ENCODE measurements at regions not wholly inside any gene's neighbourhood (a gene's known extent, or its start where the extent isn't known, plus 50 kb on each side); places are given as distances from the start of the nearest gene placed in this dataset.

DNA sequence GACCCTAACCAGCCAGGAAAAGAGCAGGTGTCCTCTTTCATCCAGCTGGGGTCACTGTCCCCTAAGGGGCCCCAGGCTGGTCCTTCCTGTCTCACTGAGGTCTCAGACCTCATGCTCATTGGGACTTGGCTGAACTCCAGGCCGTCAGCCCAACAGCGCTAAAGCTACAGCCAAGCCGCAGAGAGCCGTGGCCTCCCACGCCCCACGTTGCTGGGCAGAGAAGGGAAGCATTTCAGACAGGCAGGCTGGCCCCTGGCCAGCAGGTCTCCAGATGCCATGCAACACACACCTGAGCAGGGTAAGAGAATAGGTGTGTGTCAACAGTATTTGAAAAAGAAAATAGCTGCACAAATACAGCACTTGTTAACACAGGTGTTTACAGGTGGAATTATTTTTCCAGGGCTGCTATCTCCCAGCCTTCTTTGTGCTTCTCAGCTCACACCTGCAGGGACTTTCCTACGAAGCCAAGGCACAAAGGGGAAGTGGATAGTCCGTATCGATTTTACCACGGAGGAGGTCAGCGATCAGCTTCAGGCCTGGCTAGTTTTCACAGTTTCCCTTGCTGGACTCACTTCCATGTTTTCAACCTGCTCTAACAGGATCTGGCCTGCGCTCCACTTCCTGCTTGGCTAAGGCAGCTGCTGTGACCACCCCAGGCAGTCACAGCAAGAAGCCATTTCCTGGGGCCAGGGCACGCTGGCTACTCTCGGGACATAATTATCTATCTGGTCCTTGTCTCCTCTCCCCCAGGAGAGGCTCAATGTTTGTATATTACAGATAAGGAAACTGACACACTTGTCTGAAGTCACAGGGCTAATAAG, 156.1 kb upstream of the ID2 start:
- TF ChIP-seq, protein P1, sequence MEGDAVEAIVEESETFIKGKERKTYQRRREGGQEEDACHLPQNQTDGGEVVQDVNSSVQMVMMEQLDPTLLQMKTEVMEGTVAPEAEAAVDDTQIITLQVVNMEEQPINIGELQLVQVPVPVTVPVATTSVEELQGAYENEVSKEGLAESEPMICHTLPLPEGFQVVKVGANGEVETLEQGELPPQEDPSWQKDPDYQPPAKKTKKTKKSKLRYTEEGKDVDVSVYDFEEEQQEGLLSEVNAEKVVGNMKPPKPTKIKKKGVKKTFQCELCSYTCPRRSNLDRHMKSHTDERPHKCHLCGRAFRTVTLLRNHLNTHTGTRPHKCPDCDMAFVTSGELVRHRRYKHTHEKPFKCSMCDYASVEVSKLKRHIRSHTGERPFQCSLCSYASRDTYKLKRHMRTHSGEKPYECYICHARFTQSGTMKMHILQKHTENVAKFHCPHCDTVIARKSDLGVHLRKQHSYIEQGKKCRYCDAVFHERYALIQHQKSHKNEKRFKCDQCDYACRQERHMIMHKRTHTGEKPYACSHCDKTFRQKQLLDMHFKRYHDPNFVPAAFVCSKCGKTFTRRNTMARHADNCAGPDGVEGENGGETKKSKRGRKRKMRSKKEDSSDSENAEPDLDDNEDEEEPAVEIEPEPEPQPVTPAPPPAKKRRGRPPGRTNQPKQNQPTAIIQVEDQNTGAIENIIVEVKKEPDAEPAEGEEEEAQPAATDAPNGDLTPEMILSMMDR (IDR thresholded peaks at IDR 0.05; ENCODE audit: low read length), result peak; percentile 31
- TF ChIP-seq EZH2phosphoT487 (IDR thresholded peaks at IDR 0.05; ENCODE audit: low read length) (no peak), EZH2 (optimal IDR thresholded peaks at IDR 0.05; ENCODE audit: low read depth, low read length) (no peak)
